HG02840 (cell line): ENCODE measurements at regions not wholly inside any gene's neighbourhood (a gene's known extent, or its start where the extent isn't known, plus 50 kb on each side); places are given as distances from the start of the nearest gene placed in this dataset.
"Not testable (repeated sequence)": the region's sequence is repeated elsewhere in the genome, so short reads cannot be mapped to it uniquely, and the experiment has no call there.

Experiments
- ATAC-seq: cut with Tn5 transposase; IDR thresholded peaks from one replicate; pipeline ENCODE4 v1.9.1; 2021; ENCODE audit warnings: mild to moderate bottlenecking, moderate library complexity, moderate number of reproducible peaks; ENCODE audit not compliant: unreplicated experiment, low FRiP score

DNA sequence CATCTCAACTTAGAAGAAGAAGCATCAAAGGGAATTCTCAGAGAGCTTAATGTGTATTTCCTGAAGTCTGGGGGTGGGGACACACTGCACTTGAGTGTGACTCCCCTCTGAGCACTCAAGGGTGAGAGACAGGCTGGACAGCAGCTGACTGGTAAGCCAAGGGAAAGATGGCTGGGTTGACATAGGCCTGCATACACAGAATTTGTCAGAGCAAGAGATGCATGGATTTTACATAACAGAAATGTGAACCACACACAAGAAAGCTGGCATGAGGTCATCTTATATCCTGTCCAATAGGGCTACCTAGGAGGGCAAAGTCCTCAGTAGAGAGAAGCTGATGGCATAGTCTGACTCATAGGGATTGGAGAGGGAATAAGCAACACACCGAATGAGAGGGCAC, 114.3 kb upstream of the EPB41L4A start:
- no peak for ATAC-seq

DNA sequence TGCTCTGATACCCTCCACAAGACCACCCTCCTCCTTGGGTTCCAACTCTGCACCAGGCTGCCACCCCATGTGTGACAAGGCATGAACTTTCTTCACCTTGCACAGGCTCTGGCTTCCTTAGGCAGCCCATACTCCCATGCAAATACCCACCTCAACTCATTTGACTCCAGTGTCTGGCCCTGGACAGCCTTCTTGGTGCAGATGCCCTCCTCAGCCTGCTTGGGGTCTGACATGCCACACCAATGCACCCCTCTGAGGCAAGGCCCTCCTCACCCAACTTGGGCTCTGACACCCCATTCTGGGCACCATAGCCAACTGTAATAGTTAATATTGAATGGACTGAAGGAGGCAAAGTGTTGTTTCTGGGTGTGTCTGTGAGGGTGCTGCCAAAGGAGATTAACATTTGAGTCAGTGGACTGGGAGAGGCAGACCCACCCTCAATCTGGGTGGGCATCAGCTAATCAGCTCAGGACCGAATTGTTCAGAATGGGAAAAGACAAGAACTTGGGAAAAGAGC, 115.0 kb upstream of the EPB41L4A start:
- ATAC-seq: no peak

DNA sequence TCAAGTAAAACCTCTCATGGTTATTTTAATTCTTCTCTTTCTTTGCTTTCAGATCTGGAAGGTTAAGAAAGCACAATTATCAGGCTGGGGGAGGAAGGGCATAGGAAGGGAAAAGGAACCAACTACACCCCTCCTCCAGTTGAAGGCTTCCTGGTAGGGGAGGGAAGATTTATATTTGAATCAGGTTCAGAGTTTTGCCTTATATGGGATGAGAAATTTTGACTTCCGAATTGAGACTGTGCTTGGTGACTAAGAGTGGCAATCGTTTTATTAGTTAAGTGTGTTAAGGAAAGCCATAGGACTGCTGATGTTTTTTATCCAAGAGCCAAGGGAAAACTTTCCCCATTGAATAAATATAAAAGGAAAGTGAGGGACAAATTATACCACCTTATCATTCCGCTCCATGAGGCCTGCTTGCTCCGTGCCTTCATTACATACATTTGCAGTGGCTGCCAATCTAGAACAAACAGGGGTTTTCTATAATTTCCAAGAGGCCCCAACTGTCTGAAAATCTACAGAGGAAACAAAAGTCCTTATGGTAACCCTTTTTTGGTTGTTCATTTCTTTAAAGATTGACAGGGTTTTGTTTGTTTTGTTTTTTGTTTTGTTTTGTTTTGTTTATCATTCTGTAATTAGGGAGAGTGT, 115.7 kb upstream of the EPB41L4A start:
- ATAC-seq: no peak

GRCh38 chr5:112535356-112535755, 116.3 kb upstream of the EPB41L4A start:
- no peak for ATAC-seq

- ATAC-seq: not testable (repeated sequence)
Measured at GRCh38 chr5:112544558-112544957, 125.5 kb upstream of the EPB41L4A start.

DNA sequence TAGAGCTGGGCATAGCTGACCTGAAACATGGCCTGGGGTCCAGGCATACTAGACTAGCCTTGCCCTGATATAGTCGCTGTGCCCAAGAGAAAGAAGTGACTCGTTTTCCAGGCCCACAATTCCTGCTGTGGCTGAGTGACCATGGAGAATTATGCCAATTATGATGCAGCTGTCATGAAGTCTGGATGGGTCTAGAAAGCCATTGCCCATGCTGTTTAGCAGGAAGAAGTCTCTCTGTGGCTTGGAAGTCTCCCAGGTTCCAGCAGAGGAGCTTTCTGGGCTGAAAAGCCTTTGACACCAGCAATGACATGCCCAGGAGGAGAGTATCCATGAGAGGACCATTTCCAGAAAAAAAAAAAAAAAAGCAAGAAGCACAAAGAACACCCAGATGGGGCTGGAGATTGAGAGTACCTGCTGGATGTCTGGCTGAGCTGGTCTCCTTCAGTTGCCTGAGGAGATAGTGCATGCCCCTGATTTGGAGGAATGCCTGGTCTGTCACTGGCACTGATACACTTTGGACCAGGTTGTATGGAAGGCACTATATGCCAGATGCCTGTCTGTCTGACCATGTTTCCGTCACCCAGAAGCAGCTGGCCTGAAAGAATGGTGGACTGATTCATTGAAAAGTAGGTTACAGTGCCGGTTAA, 128.0 kb upstream of the EPB41L4A start:
- ATAC-seq: no peak

- no peak for ATAC-seq
Measured at GRCh38 chr5:112548246-112548881, 129.3 kb upstream of the EPB41L4A start.

DNA sequence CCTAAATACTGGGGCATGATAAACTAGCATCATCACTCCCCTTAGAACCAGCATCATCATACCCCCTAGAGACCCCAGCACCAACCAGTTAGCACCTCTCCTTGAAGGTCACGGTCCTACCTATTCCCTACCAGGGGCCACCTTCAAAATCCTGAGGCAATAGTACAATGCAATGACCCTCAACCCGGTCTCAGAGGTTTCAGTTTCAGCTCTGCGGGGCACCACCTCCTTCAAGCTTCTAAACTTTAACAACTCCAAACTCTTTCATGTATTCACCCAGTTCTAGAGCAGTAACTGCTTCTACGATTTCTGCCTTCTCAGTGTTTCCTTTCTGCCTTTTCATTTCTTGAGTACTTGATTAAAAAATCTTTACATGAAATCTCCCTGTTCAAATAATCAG, 130.1 kb upstream of the EPB41L4A start:
- no peak for ATAC-seq

DNA sequence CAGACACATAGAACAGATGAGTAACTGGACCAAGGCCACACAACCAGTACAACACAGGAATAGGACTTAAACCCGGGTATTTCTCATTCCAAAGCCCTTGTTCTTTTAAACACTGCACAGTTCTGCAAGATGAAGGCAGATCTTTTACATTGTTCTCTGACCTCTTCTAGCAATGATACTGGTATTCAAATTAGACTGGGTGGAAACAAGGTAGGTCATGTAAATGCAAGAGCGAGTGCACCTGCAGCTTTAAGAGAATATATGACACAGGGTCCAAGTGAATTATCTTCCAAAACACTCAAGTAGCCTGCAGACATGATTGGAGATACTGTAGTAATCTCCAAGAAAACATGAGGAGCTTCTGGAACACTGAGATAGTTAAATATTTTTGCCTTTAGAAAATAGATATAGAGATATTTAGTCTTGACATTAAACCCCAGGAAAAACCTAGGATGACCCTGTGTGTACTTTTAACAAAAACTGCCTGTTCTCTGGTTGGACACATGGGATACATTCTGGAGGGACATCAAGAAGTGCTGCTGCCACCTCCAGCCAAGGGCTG, 130.6 kb upstream of the EPB41L4A start:
- ATAC-seq: no peak

DNA sequence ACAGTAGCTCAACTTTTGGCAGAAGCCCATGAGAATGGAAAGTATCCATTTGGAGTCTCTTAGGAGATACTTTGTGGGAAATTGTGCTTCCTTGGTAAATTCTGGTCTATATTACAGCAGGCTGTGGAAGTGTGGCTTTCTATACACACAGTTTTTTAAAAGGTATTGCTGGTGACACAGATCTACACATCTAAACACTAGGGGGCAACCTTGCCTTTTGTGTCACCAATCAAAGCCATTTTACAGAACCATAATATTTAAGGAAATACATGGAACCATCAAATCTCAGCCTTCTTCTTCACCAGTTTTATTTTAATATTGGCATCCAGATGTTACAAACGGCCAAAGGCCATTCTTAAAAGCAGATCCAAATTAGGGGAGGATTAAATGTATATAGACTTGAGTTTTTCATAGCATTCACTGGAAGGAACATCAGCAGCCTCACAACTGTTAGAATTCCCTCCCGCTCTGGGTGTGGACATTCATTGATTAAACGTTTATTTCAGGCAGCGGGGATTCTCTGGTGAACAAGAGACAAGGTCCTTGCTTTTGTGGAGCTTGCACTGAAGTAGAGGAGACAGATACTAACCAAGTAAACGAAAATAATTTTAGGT, 132.4 kb upstream of the EPB41L4A start:
- no peak for ATAC-seq

- ATAC-seq: no peak
Measured at GRCh38 chr5:112552216-112552615, 133.1 kb upstream of the EPB41L4A start.

DNA sequence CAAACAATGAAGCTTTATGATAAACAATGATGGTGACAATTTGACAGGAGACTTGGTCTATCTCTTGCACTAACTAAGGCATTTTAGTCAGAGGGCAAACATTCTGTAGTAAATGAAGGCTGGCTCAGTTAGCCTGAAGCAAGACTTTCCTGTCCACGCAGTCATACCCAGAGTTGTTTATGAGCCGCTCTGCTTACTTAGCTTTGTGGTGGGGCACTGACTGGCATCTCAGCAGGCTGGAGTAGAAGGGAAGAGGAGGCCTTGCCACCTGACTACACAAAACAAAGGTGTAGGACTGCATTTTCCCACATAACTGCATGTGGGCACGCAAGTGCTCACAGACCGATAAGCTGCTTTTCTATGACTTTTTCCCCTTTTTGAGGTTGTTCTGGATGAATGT, 133.7 kb upstream of the EPB41L4A start:
- ATAC-seq: no peak

GRCh38 chr5:112554101-112554977, 135.3 kb upstream of the EPB41L4A start:
- no peak for ATAC-seq

DNA sequence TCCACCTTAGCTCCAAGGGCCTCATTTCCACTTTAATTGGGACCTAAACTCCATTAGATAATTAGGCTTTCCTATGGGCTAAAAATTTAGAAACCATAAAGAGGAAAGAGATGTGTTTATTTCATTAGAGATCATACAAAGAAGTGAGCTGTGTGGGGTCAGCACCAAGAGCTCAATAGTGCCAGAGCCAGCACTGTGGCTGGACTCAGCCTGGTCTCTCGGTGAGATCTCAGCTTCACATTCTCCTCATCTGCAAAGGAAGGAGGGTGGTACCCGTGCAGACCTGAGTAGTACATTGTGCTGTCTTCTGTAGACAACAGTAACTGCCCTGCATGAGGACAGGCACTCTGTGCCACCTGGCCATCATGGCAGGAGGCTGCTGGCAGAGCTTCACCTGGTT, 136.1 kb upstream of the EPB41L4A start:
- no peak for ATAC-seq

DNA sequence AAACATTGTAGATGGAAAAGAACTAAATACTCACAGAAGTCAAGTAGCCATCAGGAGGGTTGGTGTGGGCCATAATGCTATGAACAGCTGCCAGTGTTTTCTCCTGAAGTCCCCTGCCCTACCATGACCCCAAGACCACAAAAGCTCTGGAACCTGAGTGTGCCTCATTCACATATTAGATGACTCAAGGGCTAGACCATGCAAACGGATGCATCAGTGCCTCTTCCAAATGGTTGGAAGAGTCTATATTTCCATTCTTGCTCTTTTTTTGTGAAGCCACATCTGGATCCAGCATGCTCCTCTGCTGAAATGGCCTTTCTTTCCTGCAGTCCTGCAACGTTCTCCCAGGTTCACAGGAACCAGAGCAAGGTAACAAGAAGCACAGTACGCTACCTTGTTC, 136.6 kb upstream of the EPB41L4A start:
- no peak for ATAC-seq

DNA sequence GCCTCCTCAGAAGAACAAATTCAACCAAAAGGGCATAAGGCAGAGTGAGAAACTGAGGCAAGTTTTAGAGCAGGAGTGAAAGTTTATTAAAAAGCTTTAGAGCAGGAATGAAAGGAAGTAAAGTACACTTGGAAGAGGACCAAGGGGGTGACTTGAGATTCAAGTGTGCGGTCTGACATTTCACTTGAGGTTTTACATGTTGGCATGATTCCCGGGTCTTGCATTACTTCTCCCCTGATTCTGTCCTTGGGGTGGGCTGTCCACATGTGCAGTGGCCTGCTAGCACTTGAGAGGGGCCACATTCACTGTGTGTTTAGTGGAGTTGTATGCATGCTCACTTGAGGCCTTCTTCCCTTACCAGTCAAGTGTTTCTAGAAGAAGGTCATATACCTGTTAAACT, 140.4 kb upstream of the EPB41L4A start:
- ATAC-seq: not testable (repeated sequence)

- no peak for ATAC-seq
Measured at GRCh38 chr5:112560371-112560770, 141.3 kb upstream of the EPB41L4A start.

DNA sequence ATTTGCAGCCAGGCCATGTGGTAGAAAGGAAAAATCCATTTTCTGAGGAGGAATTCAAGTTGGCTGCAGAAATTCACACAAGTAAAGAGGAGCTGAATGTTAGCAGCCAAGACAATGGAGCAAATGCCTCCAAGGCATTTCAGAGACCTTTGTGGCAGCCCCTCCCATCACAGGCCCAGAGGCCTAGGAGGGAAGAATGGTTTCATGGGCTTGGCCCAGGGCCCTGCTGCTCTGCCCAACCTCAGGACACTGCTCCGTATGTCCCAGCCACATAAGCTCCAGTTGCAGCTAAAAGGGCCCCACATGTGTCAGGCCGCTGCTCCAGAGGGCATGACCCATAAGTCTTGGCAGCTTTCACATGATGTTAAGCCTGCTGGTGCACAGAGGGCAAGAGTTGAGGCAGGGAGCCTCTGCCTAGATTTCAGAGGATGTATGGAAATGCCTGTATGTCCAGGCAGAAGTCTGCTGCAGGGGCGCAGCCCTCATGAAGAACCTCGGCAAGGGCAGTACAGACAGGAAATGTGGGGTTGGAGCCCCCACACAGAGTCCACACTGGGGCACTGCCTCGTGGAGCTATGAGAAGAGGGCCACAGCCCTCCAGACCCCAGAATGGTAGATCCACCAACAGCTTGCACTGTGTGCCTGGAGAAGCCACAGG, 144.2 kb upstream of the EPB41L4A start:
- no peak for ATAC-seq

DNA sequence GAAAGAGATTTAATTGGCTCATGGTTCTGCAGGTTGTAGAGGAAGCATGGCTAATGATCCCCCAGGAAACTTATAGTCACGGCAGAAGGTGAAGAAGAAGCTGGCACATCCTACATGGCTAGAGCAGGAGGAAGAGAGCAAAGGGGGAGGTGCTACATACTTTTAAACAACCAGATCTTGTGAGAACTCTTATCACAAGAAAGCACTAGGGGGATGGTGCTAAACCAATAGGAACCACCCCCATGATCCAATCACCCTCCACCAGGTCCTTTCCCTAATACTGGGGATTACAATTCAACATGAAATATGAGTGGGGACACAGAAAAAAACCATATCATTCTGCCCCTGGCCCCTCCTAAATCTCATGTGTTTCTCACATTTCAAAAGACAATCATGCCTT, 147.2 kb upstream of the EPB41L4A start:
- no peak for ATAC-seq

GRCh38 chr5:112569596-112569995, 150.5 kb upstream of the EPB41L4A start:
- ATAC-seq: no peak
